ENCODE measurements at regions not wholly inside any gene's neighbourhood (a gene's known extent, or its start where the extent isn't known, plus 50 kb on each side); places are given as distances from the start of the nearest gene placed in this dataset.

- TF ChIP-seq CTCF (IDR thresholded peaks at IDR 0.05), result no peak
- TF ChIP-seq POLR2A (IDR thresholded peaks at IDR 0.05), result no peak
Measured at GRCh38 chr6:49348561-49348960, 114.5 kb downstream of the MMUT start.
